HL-60 (cell line): ENCODE measurements at regions not wholly inside any gene's neighbourhood (a gene's known extent, or its start where the extent isn't known, plus 50 kb on each side); places are given as distances from the start of the nearest gene placed in this dataset.

Experiments
- POLR2AphosphoS5 ChIP-seq: IDR thresholded peaks from 2 replicates; pipeline ENCODE4 v1.6.1; 2012; ENCODE audit warnings: low read depth
- TF ChIP-seq, protein P1 (sequence below): IDR thresholded peaks from one replicate; pipeline ENCODE4 v1.5.1; 2011; ENCODE audit warnings: low read length, control low read depth, inconsistent platforms; ENCODE audit not compliant: insufficient read depth

DNA sequence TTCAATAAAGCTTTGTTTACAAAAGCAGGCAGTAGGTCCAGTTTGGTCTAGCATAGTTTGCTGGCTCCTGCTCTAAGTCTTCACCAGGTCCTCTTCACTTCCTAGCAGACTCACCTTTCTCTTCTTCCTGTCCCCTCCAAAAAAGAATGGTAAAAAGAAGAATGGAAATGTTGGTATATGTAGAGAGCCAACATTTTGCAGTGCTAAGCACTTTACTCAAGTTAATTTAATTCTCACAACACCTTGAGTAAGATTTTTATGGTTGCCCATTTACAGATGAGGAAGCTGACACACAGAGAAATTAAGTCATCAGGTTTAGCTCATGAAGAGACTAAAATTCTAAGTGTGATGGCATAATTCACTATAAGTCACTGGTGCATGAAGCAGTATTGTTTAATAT, 230.1 kb upstream of the PRICKLE2 start:
- TF ChIP-seq, protein P1, sequence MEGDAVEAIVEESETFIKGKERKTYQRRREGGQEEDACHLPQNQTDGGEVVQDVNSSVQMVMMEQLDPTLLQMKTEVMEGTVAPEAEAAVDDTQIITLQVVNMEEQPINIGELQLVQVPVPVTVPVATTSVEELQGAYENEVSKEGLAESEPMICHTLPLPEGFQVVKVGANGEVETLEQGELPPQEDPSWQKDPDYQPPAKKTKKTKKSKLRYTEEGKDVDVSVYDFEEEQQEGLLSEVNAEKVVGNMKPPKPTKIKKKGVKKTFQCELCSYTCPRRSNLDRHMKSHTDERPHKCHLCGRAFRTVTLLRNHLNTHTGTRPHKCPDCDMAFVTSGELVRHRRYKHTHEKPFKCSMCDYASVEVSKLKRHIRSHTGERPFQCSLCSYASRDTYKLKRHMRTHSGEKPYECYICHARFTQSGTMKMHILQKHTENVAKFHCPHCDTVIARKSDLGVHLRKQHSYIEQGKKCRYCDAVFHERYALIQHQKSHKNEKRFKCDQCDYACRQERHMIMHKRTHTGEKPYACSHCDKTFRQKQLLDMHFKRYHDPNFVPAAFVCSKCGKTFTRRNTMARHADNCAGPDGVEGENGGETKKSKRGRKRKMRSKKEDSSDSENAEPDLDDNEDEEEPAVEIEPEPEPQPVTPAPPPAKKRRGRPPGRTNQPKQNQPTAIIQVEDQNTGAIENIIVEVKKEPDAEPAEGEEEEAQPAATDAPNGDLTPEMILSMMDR: no peak
- TF ChIP-seq POLR2AphosphoS5: no peak
